Body of pancreas (tissue), 4 donors: ENCODE measurements at regions not wholly inside any gene's neighbourhood (a gene's known extent, or its start where the extent isn't known, plus 50 kb on each side); places are given as distances from the start of the nearest gene placed in this dataset.
A peak's percentile ranks its signal among the peaks of the same experiment; 100 is the strongest.

Experiments used
- ATAC-seq: fragments of 150-250 bp; one replicate; pipeline ENCODE4 v1.9.1; 2016
- DNase-seq, 4 donors: peaks; one replicate each; pipeline ENCODE4 v3.0.0-alpha.2; 2019
- H3K27ac ChIP-seq, 4 donors: fragments of 200-600 bp; sonication (generic); 1 replicate in 3 of 4; 2 replicates in 1 of 4; pipeline versions ENCODE4 v1.5.1 to v1.6.1; 2016 to 2019; ENCODE audit warnings: mild to moderate bottlenecking in 1 of 4, mixed read lengths in 1 of 4, moderate library complexity in 1 of 4
- H3K27me3 ChIP-seq, 2 donors: fragments of 200-600 bp; sonication (generic); one replicate each; pipeline ENCODE4 v1.6.0; 2016; ENCODE audit warnings: mild to moderate bottlenecking in 1 of 2
- H3K36me3 ChIP-seq, 2 donors: fragments of 200-600 bp; sonication (generic); replicated peaks in 1 of 2; 2 replicates each; pipeline ENCODE4 v1.5.1; 2016; ENCODE audit warnings: low read depth in 2 of 2; ENCODE audit not compliant: insufficient read depth in 1 of 2
- H3K4me1 ChIP-seq: fragments of 200-600 bp; sonication (generic); one replicate; pipeline ENCODE4 v1.6.0; 2016
- H3K4me3 ChIP-seq, 2 donors: fragments of 200-600 bp; sonication (generic); 1 replicate in 1 of 2; 2 replicates in 1 of 2; pipeline ENCODE4 v1.5.1; 2016 to 2019
- H3K9me3 ChIP-seq, 3 donors: fragments of 200-600 bp; sonication (generic); 1 replicate in 2 of 3; 2 replicates in 1 of 3; pipeline ENCODE4 v1.5.1; 2016
- CTCF ChIP-seq, 7 experiments: fragments of 450-650 bp in 4 of 7; fragments of 200-600 bp in 3 of 7; sonication (generic) in 3 of 7; IDR thresholded peaks; one replicate each; pipeline ENCODE4 v1.5.1; 2016 to 2019; ENCODE audit warnings: antibody characterized with exemption in 7 of 7
- POLR2A ChIP-seq, 3 donors: fragments of 450-650 bp; IDR thresholded peaks; one replicate each; pipeline ENCODE4 v1.6.1; 2016; ENCODE audit warnings: antibody characterized with exemption in 3 of 3, mild to moderate bottlenecking in 2 of 3
- WGBS, 2 donors: methylation state at CpG; one replicate each; pipeline ENCODE4 v1.1.5; 2017; 5-methylcytosine and 5-hydroxymethylcytosine counted together
- intact Hi-C: fragments of 100-400 bp; cut with DNase I; formaldehyde crosslinking; loops from one replicate; pipeline ENCODE4 v1.15.1; 2023

GRCh38 chr12:105878964-105879363 is 259.8 kb downstream of the NUAK1 start:
- Histone ChIP-seq H3K27ac (no peak overlapping the region), H3K4me1 (no peaks in the 10 kb centered on the region), H3K27me3 (peaks cover 0 to 4% of the 10 kb centered on the region in 2 donors), H3K9me3 (no peaks in the 10 kb centered on the region), H3K4me3 (no peak overlapping the region), H3K36me3 (no peaks in the 10 kb centered on the region)
- DNase-seq: no peak
- TF ChIP-seq CTCF (IDR thresholded peaks at IDR 0.05) (no peak), POLR2A (IDR thresholded peaks at IDR 0.05) (no peak)
- 79 to 92% methylated on average over 3 of the region's 3 CpGs for WGBS, 2 donors
- intact Hi-C loops: no loop called here
- no peak for ATAC-seq

GRCh38 chr12:105880824-105881388 is 257.8 kb downstream of the NUAK1 start:
- 59 to 76% methylated on average over 2 of the region's 2 CpGs for WGBS, 2 donors
- no peaks in the 10 kb centered on the region for H3K4me1 ChIP-seq
- intact Hi-C loops: no loop called here
- H3K36me3 ChIP-seq: no peaks in the 10 kb centered on the region
- no peaks in the 10 kb centered on the region for H3K9me3 ChIP-seq
- ATAC-seq (no peak), DNase-seq (no peak)
- TF ChIP-seq POLR2A (IDR thresholded peaks at IDR 0.05) (no peak), CTCF (IDR thresholded peaks at IDR 0.05) (no peak)
- no peak overlapping the region for H3K4me3 ChIP-seq
- H3K27me3 ChIP-seq: no peaks in the 10 kb centered on the region
- H3K27ac ChIP-seq: no peak overlapping the region

GRCh38 chr12:105882404-105882803 is 256.4 kb downstream of the NUAK1 start:
- ATAC-seq: no peak
- intact Hi-C loops: no loop called here
- WGBS, 2 donors: 50 to 56% methylated on average over 1 of the region's 1 CpG
- Histone ChIP-seq H3K4me1 (no peaks in the 10 kb centered on the region), H3K9me3 (no peaks in the 10 kb centered on the region), H3K36me3 (no peaks in the 10 kb centered on the region), H3K27me3 (no peaks in the 10 kb centered on the region), H3K4me3 (no peak overlapping the region), H3K27ac (no peak overlapping the region)
- peak in 1 of 4 donors; percentile 20 for DNase-seq
- TF ChIP-seq CTCF (IDR thresholded peaks at IDR 0.05): no peak
- TF ChIP-seq POLR2A (IDR thresholded peaks at IDR 0.05): no peak

GRCh38 chr12:105887131-105887530 is 251.6 kb downstream of the NUAK1 start:
- ATAC-seq (no peak), DNase-seq (no peak)
- Histone ChIP-seq H3K4me3 (no peak overlapping the region), H3K36me3 (no peaks in the 10 kb centered on the region), H3K27me3 (no peaks in the 10 kb centered on the region), H3K27ac (no peak overlapping the region), H3K9me3 (no peaks in the 10 kb centered on the region), H3K4me1 (no peaks in the 10 kb centered on the region)
- intact Hi-C loops: no loop called here
- TF ChIP-seq CTCF (IDR thresholded peaks at IDR 0.05) (no peak), POLR2A (IDR thresholded peaks at IDR 0.05) (no peak)
- WGBS, 2 donors: 49 to 51% methylated on average over 3 of the region's 3 CpGs

- DNase-seq (no peak), ATAC-seq (no peak)
- Histone ChIP-seq H3K4me1 (no peaks in the 10 kb centered on the region), H3K9me3 (no peaks in the 10 kb centered on the region), H3K4me3 (no peak overlapping the region), H3K36me3 (no peaks in the 10 kb centered on the region), H3K27ac (no peak overlapping the region), H3K27me3 (no peaks in the 10 kb centered on the region)
- intact Hi-C loops: no loop called here
- no peak for TF ChIP-seq POLR2A (IDR thresholded peaks at IDR 0.05)
- TF ChIP-seq CTCF (IDR thresholded peaks at IDR 0.05): no peak
- WGBS, 2 donors: 34 to 42% methylated on average over 4 of the region's 4 CpGs
These were observed 250.1 kb downstream of the NUAK1 start for GRCh38 chr12:105888696-105889095.
